Prostate gland (tissue), 2 donors: ENCODE measurements at regions not wholly inside any gene's neighbourhood (a gene's known extent, or its start where the extent isn't known, plus 50 kb on each side); places are given as distances from the start of the nearest gene placed in this dataset.

Experiments used
- POLR2A ChIP-seq: fragments of 450-650 bp; IDR thresholded peaks from one replicate; pipeline ENCODE4 v1.6.1; 2016; ENCODE audit warnings: antibody characterized with exemption, mild to moderate bottlenecking
- POLR2AphosphoS5 ChIP-seq: sonication (generic); formaldehyde crosslinking; IDR thresholded peaks from one replicate; pipeline ENCODE4 v1.6.1; 2017; ENCODE audit warnings: antibody characterized with exemption
- TF ChIP-seq, protein P1 (sequence below), 4 experiments: fragments of 200-600 bp in 2 of 4; fragments of 450-650 bp in 2 of 4; sonication (generic) in 2 of 4; IDR thresholded peaks; 1 replicate in 3 of 4; 2 replicates in 1 of 4; pipeline ENCODE4 v1.5.1; 2016 to 2019; ENCODE audit warnings: antibody characterized with exemption in 4 of 4, mild to moderate bottlenecking in 2 of 4, moderate library complexity in 2 of 4

DNA sequence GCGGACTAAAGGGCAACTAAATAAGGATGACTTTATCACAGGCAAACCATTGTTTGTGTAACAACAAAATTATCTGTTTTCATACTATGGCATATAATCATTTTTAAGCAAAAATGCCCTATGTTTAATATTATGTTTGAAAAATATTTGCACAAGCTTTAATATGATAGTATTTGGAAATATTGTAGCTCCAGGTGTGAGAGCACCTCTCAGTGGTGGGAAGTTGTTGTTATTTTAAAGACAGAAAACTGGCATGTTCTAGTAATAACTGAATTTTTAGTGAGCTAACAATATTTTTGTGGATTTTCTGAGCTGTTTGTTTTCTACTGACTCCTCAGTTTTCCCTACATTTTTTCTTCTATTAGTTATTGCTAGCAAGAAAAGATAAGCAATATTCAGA lies 578.8 kb downstream of the KCNT2 start:
- TF ChIP-seq POLR2A: no peak
- TF ChIP-seq, protein P1, sequence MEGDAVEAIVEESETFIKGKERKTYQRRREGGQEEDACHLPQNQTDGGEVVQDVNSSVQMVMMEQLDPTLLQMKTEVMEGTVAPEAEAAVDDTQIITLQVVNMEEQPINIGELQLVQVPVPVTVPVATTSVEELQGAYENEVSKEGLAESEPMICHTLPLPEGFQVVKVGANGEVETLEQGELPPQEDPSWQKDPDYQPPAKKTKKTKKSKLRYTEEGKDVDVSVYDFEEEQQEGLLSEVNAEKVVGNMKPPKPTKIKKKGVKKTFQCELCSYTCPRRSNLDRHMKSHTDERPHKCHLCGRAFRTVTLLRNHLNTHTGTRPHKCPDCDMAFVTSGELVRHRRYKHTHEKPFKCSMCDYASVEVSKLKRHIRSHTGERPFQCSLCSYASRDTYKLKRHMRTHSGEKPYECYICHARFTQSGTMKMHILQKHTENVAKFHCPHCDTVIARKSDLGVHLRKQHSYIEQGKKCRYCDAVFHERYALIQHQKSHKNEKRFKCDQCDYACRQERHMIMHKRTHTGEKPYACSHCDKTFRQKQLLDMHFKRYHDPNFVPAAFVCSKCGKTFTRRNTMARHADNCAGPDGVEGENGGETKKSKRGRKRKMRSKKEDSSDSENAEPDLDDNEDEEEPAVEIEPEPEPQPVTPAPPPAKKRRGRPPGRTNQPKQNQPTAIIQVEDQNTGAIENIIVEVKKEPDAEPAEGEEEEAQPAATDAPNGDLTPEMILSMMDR (IDR thresholded peaks at IDR 0.05): no peak
- TF ChIP-seq POLR2AphosphoS5: no peak
